HG02885 (cell line): ENCODE measurements at regions not wholly inside any gene's neighbourhood (a gene's known extent, or its start where the extent isn't known, plus 50 kb on each side); places are given as distances from the start of the nearest gene placed in this dataset.
"Not testable (repeated sequence)": the region's sequence is repeated elsewhere in the genome, so short reads cannot be mapped to it uniquely, and the experiment has no call there.

Experiments
- ATAC-seq: cut with Tn5 transposase; IDR thresholded peaks from one replicate; pipeline ENCODE4 v1.9.1; 2021; ENCODE audit warnings: mild to moderate bottlenecking; ENCODE audit not compliant: unreplicated experiment, poor library complexity

- no peak for ATAC-seq
Observed at GRCh38 chr22:23399367-23400285, 180.5 kb downstream of the IGLL1 start.

GRCh38 chr22:23398701-23399366 is 181.3 kb downstream of the IGLL1 start:
- no peak for ATAC-seq

DNA sequence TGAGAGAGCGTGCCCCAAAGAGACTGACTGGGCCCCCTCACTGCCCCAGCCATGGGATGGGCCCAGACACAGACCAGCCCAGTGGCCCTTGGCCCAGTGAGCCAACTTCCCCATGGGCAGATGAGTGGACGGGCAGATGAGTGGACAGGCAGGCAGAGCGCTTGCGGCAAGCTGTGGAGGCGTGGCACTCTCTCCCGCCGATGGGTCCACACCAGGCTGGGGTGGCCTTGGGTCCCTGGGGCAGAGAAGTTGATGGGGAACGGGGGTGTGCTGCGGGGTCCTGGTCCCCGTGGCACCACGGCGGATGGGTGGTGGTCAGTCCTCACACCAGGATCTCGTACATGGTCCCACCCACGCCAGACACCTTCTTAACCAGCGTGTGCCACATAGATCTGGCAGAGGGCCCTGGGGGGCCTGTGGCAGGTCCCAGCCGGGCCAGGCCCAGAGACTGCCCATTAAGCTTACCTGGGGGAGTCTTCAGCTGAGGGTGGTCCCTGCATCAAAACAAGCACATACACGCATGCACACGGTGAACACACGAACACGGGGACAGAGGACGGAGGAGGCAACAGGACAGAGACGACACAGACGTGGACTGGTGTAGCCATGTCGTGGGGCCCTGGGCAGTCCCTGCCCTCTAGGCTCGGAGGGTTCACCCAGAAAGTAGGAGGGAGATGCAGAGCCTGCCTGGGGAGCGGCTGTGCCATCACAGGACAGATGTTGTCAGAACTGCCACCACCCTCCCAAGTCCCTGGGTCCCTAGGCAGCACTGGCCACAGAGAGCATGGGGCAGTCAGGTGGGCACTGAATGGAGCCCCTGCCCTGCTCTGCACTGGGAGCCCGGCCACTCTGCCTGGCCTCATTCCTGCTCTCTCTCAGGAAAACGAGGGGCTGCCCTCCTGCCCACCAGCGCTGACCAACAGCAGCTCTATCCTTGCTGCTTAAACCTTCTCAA is 182.2 kb downstream of the IGLL1 start:
- ATAC-seq = no peak

- no peak for ATAC-seq
Observed at GRCh38 chr22:23397008-23397612, 183.0 kb downstream of the IGLL1 start.

DNA sequence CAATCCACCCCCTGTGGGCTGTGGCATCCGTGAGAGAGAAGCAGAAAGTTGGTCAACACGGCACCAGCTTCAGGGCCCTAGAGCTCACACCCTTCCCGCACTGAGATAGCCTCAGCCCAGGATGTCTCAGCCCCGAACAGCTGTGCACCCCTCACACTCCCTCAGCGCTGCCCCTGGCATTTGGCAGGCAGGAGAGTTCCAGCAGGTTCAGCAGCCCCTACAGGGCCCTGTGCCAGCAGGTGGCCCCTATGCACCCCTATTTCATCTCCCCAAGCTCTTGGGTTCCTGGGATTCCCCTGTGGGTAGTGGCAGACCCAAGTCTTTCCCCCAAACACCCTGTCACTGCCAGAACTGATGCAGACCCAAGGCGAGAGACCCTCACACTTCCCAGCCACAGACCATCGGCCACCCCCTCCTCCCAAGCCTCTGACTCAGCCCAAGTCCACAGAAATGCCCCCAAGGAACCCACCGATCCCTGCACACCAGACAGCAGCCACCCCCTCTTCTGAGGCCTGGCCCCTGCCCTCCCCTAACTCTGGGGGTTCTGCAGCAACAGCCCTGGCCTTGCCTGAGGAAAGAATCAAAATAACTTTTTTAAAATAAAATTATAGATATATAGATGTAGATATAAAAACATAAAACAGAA is 183.6 kb downstream of the IGLL1 start:
- no peak for ATAC-seq

DNA sequence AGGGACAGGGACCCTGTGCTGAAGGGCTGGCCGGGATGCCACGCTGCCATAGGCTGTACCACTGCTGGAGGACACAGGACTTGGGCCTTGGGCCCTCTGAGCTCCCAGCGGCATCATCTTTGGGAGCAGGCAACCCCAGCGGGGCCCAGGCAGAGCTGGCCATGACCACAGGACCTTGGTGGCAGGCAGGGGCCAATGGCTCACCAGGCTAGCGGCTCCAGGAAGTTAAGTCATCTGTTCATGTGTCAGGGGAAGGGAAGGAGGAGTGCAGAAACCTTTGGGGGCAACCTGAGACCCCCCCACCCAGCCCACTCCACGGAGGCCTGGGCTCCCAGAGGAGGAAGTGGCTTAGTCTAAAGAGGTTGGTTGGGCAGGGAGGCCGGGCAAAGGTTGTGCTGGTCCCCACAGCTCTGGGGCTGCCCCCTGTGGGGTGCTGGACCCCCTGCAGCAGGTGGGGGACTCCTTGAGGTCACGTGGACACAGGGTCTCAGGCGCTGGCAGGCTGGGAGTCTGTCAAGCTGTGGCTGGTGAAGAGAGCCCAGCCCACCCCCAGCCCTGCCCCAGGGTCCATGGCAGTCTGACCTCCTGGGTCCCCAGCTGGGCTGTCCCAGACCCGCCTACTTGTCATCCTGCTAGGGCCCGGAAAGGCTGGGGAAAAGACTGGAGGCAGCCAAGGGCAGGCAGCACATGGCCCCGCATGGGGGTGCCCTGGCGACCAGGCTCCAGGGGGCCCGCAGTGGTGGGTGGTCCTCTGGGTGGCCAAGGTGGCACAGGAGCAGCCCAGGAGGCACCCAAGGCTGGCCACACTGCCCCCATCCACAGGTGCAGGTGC is 184.3 kb downstream of the IGLL1 start:
- ATAC-seq = no peak

GRCh38 chr22:23394525-23395326 is 185.4 kb downstream of the IGLL1 start:
- no peak for ATAC-seq

- ATAC-seq = no peak
Observed at GRCh38 chr22:23393721-23394320, 186.3 kb downstream of the IGLL1 start.

- not testable (repeated sequence) for ATAC-seq
Observed at GRCh38 chr22:23393199-23393598, 186.9 kb downstream of the IGLL1 start.

- no peak for ATAC-seq
Observed at GRCh38 chr22:23392420-23393121, 187.5 kb downstream of the IGLL1 start.

- no peak for ATAC-seq
Observed at GRCh38 chr22:23391022-23391421, 189.1 kb downstream of the IGLL1 start.

DNA sequence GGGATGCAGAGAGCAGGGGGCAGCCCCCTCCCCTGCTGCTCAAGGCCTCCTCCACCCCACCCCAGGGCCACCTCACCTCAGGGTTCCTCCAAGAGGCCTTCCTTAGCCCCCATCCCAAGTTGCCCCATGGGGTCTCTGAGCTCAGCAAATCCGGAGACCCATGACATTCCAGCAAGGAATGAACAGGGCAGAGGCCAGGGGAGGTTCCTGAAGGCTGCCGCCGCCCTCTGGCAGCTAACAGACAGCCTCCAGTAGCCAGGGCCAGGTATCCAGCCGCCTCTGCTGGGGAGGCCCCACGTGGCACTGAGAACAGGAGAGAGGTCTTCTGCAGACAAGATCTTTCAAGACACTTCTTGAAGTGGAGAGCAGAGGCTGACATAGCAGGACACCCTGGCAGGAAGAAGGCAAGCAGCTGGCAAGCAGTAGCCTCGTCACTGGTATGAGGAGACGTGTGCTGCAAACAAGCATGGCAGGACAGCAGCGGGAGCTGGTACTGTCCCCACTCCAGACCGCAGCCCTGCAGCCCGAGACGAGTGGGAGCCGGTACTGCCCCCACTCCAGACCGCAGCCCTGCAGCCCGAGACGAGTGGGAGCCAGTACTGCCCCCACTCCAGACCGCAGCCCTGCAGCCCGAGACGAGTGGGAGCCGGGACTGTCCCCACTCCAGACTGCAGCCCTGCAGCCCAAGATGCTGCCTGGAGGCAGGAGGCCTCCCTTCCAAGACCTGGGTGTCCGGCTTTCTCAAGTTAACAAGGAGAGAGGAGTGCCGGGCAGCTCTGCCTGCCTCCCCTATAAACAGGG is 190.6 kb downstream of the IGLL1 start:
- no peak for ATAC-seq

GRCh38 chr22:23388517-23388890 is 191.6 kb downstream of the IGLL1 start:
- ATAC-seq = no peak

GRCh38 chr22:23387827-23388516 is 192.1 kb downstream of the IGLL1 start:
- no peak for ATAC-seq

DNA sequence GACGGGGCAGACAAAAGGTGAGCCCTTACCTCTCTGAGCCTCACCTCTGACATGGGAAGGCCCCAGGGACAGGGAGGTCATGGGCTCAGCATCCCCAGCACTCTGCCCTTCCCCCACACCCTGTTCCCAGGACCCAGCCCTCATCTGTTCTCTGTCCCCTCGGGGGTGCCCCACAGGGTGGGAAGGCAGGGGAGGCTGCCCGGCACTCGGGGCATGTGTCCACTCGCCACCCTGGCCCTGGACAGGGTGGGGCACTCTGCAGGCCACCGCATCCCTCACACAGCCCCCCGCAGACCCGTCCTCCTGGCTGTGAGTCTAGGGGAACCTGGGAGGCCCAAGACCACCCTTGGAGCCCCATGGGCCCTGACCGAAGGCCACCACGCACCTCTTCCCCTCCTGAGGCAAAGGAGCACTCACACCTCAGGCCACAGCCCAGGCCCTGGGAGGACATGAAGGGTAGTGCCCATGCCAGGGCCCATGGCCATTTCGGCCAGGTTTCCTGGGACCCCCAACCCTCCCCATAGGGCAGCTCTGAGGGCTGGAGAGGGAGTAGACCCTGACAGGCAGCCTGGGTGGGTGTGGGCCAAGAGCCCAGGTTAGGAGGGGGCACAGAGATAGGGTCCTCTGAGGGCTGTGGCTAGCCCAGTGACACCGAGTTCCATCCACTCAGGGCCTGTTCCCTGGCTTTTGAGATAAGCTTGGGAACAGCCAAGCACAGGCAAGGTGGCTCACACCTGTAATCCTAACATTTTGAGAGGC is 193.1 kb downstream of the IGLL1 start:
- no peak for ATAC-seq
